HS-5 (cell line): ENCODE measurements at regions not wholly inside any gene's neighbourhood (a gene's known extent, or its start where the extent isn't known, plus 50 kb on each side); places are given as distances from the start of the nearest gene placed in this dataset.

Source experiments
- DNase-seq: peaks from one replicate; pipeline ENCODE4 v3.0.0-alpha.2; 2012; ENCODE audit warnings: low read depth

DNA sequence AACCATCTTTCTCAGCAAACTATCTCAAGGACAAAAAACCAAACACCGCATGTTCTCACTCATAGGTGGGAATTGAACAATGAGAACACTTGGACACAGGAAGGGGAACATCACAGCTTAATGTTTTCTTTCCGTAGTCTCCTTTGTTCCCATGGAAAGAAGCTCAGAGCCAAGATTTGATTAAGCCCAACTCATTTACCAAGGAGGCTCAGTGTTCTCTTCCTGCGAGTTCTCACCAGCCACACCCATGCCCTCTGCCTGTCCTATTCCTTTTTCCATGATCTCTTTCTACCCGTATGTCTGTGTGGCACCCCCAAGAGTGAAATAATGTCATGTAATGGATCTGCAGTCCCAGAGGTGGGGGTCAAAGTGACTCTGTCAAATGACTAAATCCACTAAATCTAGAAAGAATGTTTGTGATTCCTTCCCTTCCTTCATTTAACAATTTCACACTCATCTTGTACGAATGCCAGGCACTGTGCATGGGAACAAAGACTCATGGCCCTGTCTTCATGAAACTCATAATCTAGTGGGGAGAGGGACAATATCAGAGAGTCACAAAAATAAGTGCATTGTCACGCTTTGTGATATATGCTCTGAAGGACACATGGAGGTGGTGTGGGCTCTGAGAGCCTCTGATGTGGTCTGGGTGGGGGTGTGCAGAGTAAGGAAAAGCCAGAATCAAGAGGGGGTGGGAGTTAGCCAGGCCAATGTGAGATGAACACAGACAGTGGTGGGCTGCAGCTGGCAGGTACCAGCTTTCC lies 292.1 kb downstream of the CDC5L start:
- DNase-seq, result no peak

DNA sequence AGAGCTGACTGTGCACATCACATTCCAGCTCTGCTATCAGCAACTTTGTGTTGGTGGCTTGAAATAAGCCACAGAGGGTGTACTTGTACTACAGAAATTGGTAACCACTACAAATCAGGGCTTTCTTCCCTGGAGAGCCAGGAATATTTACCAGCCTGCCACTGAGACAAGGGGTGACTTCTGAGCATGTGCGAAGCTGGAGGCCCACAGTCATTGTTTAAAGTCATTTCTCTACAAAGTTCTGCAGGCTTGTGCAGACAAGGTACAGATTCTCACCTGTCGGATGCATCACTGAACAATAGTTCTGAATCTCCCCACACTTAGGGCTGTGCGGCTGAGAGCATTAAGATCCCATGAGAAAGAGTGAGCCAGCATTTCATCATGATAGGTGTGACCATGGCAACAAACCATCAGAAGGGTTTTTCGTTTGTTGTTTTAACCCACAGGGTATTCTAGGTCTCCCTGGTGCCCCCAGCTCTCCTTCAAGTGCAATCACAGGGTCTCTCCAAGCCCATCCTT lies 292.8 kb downstream of the CDC5L start:
- no peak for DNase-seq

DNA sequence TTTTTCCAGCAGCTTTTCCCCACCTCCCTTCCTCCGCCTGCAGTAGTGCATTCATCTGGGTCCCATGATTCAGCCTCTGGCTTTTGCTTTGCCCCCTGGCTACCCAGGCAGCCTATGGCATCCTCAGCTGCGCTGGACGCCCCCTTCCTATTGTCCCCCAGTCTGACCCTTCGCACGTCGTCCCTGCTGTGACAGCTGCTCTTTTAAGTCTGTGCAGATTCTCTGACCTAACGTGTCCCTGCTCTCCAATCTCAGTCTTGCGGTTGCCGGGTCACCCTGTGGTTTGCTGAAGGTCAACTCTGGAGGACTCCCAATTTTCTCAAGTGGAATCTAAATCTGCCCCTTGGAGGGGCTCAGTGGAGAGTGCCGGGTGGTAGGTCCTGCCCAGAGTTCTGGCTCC lies 294.3 kb downstream of the CDC5L start:
- no peak for DNase-seq

DNA sequence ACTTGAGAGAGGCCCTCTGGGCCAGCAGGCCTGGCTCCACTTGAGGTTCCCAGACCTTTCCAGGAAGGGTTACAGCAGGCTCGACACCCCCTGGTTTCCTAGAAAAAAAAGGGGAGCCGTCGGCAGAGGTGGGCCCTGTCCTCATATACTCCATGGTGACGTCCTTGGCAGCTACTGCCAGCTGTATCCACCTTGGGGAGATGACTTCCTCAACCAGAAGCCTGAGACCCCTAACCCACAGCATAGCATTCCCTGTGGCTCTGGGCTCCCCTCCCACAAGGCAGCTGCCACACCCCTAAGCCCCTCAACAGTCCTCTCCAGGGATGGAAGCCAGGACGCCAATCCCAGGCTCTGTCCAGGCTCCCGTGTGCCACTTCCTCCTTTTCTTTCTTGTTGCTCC lies 294.8 kb downstream of the CDC5L start:
- DNase-seq, result no peak

DNA sequence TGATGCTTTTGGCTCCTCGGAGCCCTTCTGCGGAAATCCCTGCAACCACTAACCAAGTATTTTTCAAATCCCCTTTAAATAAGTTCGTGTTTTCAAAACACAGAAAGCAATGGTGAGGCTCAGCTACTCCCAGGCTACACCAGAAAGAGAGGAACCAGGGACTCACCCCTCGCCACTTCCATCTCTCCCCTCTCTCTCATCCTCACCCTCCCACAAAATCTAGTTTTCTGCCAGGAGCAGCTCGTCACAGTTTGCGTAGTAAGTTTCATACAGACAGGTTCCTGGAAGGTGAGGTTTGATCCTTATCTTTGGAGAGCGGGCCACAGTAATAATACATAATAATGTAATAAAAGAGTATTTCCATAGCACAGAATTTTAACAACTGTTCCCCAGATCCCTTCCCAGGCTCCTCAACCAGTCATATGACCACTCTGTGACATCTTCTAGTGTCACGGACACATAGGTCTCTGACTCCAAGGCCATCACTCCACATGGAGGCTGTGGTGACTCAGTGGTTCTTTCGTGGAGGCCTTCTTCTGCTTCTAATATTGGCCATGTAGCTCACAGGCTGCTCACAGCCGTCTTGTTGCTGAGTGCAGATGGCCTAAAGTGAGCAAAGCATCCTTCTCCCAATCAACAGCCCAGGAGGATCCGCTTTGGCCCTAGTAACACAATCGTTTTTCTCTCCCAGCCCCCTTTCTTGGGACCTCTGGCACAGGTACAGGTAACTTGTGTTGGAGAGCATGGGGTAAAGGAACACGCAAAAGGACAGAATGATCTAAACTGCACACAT lies 295.7 kb downstream of the CDC5L start:
- DNase-seq, result no peak

DNA sequence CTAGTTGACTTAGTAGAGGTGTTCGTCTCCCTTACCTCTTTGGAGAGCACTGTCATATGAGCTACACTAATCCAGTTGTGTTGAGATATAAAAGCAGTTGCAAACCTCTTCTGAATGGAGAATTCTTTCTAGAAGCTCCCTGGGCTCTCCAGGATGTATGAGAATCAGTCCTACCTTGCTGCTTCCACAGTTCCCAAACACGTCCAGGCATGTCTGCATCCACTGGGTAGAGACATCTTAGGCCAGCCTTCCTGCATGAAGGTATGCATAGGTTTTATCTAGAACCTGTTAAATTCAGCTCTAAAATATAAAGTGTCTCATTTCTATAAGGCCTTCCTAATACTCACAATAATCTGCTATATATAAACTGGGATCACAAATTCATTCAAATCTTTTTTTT lies 297.7 kb downstream of the CDC5L start:
- DNase-seq, result no peak

DNA sequence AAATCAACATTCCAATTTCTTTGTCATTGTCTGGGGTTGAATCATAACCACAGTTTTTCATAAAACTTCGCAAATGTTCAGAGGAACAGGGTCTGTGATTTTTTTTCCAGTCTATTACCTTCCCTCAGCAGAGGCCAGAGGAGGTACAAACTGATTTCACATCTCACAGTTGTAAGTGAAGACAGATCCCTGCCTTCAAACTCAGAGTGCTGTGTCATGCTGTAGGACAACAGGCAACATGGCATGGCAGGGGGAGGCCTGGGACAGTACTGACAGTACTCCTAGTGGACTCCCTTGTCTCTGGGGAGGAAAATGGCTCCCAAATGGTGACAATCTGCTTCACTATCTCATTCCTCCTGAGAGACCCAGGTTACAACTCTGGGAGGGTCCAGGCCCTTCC lies 308.6 kb downstream of the CDC5L start:
- DNase-seq, result peak; percentile 47

DNA sequence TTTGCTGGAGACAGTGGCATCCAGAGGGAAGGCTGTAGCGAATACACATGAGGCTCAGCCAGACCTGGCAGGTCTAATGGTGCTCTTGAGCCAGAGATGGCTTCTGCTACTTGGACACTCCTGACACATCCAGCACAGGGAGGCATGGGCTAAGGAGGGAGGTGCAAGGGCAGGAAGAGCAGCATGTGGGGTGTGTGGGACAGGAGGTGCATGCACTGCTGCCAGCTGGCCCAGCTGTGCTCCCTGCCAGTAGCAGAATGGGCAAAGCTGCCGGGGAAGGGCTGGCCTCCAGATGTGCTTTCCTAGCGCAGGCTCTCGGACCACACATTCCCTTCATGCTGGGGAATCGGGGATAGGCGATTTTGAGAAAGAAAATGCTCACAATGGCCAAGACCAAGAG lies 309.2 kb downstream of the CDC5L start:
- DNase-seq, result no peak

DNA sequence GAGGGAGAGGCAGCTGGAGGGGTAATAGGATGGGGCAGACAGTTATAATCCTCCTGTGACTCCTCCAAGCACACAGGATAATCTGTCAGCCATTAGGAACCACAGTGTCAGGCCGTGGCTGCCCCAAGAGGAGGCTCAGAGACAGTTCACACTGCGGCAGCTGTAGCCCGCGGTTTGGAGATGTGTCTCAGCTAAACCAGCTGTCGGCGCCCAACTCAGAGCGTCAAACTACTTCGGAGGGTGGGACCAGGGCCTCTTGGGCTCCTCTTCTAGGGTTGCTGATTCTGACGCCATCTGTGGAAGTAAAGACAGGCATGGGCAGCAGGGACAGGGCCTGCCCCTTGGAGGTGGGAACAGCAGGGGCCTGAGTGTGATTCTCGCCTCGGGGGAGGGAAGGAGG lies 309.8 kb downstream of the CDC5L start:
- DNase-seq, result no peak

DNA sequence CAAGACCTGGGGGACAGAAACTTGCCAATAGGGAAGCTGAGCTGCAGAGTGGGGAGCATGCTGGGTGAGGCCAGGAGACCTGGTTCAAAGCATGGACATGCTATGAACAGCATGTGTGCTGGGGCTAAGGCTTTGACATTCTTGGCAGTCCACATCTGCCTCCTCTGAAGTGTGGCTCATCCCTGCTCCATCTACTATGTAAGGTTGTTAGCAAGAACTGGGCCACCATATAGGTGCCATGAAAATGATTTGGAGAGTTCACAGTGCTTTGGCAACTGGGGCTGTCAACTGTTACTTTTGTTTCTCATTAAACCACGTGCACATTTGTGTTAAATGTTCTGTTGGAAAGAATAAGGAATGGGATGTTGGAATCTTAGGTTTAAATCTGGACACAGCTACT lies 311.1 kb downstream of the CDC5L start:
- DNase-seq, result no peak

DNA sequence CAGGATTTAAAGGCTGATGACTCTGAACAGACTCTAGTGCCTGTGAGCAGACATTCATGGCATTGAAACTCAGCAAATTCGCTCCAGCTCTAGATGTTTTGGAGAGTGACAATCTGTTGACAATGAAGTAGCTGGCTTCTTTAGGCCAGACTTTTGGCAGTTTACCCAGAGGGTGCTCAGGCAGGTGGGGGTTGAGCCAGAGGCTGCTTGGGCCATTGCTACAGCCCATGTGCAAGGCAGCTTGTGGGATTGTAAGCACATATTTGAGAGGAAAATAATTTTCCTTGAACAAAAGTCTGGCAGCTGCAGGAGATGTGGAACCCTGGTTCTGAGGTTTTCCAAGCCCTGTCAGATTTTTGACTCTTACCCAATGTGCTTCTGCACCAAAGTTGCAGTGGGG lies 311.6 kb downstream of the CDC5L start:
- DNase-seq, result no peak

DNA sequence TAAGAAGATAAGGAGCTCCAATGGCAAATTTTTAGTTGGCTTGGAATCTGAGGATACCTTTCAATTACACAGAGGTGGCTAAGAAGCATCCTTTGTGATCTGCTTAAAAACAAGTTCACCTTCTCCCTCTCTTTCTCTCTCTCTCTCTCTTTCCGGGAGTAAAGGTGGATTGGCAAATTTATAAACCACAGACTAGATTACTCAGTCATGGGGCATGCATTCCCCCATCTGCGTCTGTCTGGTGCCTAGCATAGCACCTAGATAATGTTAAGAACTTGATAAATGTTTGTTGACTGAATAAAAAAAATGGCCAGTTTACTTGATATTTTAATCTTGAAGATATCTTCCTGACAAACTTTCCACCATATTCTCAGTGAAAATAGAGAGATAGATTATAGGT lies 312.3 kb downstream of the CDC5L start:
- no peak for DNase-seq

DNA sequence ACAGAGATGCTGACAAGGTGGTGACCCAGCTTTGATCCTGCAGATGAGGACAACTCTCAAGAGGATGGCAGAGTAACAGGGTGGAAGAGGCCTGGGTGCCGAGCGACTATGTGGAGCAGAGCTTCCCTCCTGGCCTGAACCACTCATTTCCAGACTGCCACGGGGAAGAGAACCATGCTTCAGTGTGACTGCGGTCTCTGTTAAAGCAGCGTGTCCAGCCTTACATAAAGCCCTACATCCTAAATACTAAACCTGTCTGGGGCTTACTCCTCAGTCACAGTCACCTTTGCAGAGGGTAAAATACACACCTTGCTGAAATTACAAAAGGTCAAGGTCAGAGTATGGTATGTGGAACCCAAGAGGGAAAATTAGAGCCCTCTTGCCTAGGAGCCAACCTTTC lies 312.9 kb downstream of the CDC5L start:
- DNase-seq, result no peak

DNA sequence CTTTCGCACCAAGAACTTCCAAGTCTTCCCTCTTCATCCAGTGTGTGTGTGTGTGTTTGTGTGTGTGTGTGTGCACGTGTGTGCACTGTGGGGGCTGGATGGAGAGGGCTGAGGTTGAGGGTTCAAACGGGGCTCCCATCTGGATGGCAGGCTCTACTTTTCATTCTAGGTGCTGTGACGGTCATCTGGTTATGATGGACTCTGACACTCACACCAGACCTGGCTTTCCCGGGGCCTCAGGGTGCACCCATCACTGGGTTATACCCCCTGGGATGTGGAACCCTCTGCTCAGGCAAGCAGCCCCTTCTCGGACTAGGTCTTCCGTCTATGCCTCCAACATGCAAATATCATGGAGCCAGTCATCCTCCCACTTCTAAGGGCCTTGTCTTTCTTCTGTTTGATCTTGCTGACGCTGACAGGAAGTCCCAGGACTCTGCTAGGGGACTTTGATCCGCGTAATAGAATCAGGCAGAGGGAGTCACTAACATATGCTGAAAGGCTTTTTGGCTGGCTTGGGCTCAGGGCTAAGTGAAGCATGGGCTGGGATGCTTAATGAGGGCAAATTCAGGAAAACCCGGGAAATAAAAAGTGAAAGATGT lies 313.6 kb downstream of the CDC5L start:
- DNase-seq, result no peak

DNA sequence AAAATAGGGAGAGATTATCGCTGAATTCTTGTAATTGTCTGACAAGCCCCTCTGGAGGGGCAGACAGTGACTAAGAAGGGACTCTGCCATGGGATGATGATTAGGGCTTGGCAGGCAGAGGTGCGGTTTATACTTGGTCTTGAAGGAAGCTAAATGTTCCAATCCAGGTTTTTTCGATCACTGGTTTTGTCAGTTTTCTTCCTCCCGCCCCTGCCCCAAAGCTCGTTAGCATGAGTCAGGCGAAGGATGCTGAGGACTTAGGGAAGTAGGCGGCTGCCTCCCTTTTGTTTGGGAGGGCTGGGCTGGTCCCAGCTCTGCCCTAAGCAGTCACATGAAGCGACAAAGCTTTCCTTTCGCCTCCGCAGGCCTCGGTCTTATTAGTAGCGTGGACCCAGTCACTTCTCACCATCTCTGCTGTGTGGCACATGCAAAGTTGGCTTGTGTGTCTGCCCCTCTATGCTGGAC lies 314.2 kb downstream of the CDC5L start:
- no peak for DNase-seq

DNA sequence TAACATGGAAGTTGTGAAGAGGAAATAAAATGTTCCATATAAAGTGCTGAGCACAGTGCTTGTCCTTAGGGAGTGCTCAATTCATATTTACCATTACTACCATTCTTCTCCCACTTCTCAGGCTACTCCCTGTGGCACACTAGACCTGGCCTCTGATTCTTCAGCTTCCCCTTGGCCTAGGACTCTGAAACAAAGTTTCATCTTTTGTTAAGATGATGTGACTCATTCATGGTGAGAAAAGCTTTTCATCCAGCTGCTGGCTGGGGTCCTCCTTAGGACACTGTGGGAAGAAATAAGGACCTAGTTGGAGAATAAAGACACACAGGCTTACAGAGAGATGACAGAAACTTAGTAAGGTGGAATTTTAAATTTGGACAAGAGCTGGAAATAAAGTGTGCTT lies 314.8 kb downstream of the CDC5L start:
- DNase-seq, result no peak

DNA sequence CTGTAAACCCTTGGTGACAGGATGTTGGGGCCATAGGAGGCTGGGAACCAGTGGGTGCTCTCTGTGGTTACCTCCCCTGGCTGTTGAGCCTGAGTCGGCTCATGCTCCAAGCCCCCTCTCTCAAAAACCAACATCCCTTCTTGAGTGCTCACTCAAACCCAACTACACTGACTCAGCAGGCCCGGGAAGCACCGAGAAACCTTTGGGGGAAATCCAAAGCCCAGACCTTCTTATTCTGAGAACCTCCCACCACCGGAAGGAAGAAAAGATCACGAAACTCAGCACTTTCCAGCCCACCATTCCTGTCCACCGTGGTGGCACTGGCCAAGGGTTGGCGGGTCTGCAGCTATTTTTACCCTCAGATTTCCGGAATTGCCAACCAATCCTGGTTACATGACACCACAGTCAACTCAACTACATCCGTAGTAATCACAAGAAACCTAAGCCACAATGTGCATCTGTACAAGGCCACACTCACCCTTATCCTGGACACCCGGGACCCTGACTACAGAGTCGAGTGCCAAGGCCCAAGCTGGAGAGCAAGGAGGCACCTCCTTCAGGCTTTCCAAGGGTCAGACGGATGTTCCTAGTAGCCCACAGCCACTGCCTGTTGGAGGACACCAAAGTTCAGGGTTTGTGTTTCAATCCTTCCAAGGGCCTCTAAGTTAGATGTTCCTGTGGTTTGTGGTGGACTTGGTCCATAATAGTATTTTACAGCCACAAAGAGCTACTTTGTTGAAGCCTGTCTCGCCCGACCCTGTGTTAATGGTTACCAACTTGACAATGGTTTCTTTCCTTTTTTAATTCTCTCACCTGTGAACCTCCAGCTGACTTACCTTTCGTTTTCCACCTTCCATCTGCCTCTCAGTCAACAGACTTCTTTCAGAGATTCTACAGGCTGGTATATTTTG lies 317.0 kb downstream of the CDC5L start:
- no peak for DNase-seq

DNA sequence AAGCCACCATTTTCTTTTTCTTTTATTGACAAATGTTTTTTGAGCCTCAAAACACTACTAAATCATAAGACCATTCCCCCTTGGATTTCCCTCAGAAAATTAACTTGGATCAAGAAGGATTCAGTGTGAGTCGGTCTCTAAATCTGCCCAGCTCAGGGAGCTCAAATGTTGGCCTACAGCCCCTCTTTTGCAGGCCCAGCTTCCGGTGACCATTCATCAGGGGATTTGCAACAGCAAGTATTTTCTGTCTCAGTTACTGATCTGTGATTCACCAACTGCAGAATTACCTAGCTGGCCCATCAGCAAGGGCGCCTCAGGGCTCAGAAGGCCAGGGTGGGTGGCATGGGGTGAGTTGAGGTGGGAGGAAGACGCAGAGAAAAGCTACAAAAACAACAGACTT lies 318.1 kb downstream of the CDC5L start:
- no peak for DNase-seq

DNA sequence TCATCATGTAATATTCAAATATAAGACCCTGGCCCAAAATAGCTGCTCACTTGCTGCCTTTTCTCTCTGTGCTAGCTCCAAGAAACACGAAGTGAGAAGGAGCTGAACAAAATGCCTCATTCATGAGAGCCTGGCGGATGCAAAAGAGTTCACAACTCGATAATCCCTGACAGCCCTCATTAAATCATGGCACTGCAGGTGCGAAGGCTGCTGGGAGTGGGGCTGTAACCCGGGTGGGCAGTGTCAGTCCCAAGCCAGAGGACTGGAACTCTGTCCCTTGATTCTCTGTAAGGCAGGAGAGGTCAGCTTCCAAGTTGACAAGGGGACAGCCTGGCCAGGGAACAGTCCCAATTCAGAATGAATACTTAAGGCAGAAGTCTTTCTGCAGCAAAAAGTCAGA lies 318.5 kb downstream of the CDC5L start:
- no peak for DNase-seq

DNA sequence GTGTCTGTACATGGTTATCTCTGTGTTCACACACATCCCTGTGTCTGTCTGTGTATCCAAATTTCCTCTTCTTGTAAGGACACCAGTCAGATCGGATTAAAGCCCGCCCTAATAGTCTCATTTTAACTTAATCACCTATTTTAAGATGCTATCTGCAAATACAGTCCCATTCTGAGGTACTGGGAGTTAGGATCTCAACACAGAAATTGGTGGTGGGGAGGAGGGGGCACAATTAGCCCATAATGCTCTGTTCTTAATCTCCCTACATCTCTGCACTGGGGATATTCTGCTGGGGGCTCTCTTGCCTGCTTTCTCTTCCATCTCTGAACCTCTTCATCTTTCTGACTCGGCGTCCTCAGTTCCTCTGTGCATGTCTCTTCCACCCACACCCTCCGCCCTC lies 320.7 kb downstream of the CDC5L start:
- no peak for DNase-seq

DNA sequence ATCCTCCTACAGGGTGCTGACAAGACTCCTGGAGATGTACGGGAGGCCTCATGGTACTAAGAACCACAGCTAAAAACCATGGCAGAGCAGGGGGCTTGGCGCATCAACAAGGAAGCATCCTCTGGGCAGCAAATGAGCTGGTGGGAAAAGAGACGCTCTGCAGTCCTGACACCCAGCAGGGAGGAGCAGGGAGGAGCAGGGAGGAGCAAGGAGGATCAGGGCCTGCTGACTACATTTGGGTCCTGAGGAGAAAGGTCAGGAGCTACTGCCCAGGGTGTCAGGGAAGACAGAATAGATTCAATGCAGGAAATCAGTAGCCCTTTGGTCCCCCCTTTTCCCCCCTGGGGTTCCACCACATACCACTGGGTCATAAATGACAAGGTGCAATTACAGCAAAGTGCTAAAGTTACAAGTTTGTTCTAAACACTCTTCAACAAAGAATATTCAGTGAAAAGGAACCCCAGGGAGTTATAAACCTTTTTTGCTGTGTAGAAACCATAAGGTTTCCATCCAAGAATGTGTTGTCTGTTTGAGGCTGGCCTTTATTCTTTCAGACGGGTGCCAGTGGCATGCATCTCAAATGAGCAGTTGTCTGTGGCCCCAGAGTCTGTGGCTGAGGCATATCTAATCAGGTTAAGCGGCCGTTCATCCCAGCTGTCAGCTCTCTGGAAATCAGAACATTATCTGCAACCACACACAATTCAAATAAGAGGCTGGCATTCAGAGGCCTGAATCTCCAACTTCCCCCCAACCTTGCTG lies 325.0 kb downstream of the CDC5L start:
- DNase-seq, result no peak
